Ectodermal cell (in vitro differentiated cells): ENCODE measurements at regions not wholly inside any gene's neighbourhood (a gene's known extent, or its start where the extent isn't known, plus 50 kb on each side); places are given as distances from the start of the nearest gene placed in this dataset.
"Not testable (repeated sequence)": the region's sequence is repeated elsewhere in the genome, so short reads cannot be mapped to it uniquely, and the experiment has no call there.

ENCODE experiments used
- H3K27ac ChIP-seq: 2 replicates; pipeline ENCODE4 v1.7.0; 2013; ENCODE audit warnings: mild to moderate bottlenecking, low read depth, low read length; ENCODE audit not compliant: insufficient read depth, poor library complexity, severe bottlenecking
- H3K27me3 ChIP-seq: 2 replicates; pipeline ENCODE4 v1.7.0; 2013; ENCODE audit warnings: mild to moderate bottlenecking, low read length; ENCODE audit not compliant: insufficient read depth, control insufficient read depth, poor library complexity, severe bottlenecking
- H3K36me3 ChIP-seq: one replicate; pipeline ENCODE4 v1.7.0; 2013; ENCODE audit warnings: low read length; ENCODE audit not compliant: control insufficient read depth, insufficient read depth
- H3K4me1 ChIP-seq: one replicate; pipeline ENCODE4 v1.7.0; 2013; ENCODE audit warnings: low read length; ENCODE audit not compliant: control insufficient read depth, insufficient read depth
- H3K4me3 ChIP-seq: 2 replicates; pipeline ENCODE4 v1.7.0; 2013; ENCODE audit warnings: low read depth, low read length, control low read depth; ENCODE audit not compliant: insufficient read depth
- H3K9me3 ChIP-seq: 2 replicates; pipeline ENCODE4 v1.7.0; 2013; ENCODE audit warnings: mild to moderate bottlenecking, low read length, moderate library complexity; ENCODE audit not compliant: control insufficient read depth
- WGBS, 2 experiments: methylation state at CpG; one replicate each; pipeline ENCODE4 v1.1.7; 2013; ENCODE audit warnings: missing lambda C conversion rate in 2 of 2; 5-methylcytosine and 5-hydroxymethylcytosine counted together

- Histone ChIP-seq H3K9me3 (no peaks in the 10 kb centered on the region), H3K27ac (no peak overlapping the region), H3K36me3 (no peaks in the 10 kb centered on the region), H3K4me1 (peaks cover 2% of the 10 kb centered on the region), H3K4me3 (no peak overlapping the region), H3K27me3 (no peaks in the 10 kb centered on the region)
- WGBS, 2 experiments, result 92 to 96% methylated on average over 9 of the region's 9 CpGs
These were observed 146.8 kb upstream of the EGLN3 start for GRCh38 chr14:34097644-34098043.

- Histone ChIP-seq H3K36me3 (no peaks in the 10 kb centered on the region), H3K9me3 (no peaks in the 10 kb centered on the region), H3K4me3 (no peak overlapping the region)
These were observed 143.5 kb upstream of the EGLN3 start for GRCh38 chr14:34094384-34094783.

GRCh38 chr14:34093883-34094282, 143.0 kb upstream of the EGLN3 start:
- Histone ChIP-seq H3K27ac (no peak overlapping the region), H3K27me3 (no peaks in the 10 kb centered on the region), H3K4me3 (no peak overlapping the region), H3K9me3 (no peaks in the 10 kb centered on the region), H3K4me1 (no peaks in the 10 kb centered on the region), H3K36me3 (no peaks in the 10 kb centered on the region)
- WGBS, 2 experiments, result 88% methylated on average over 3 of the region's 3 CpGs

More at GRCh38 chr14:34094384-34094783, 143.5 kb upstream of the EGLN3 start:
- Histone ChIP-seq H3K27me3 (no peaks in the 10 kb centered on the region), H3K27ac (no peak overlapping the region), H3K4me1 (no peaks in the 10 kb centered on the region)

- Histone ChIP-seq H3K4me1 (no peaks in the 10 kb centered on the region), H3K9me3 (no peaks in the 10 kb centered on the region), H3K4me3 (no peak overlapping the region), H3K36me3 (no peaks in the 10 kb centered on the region), H3K27me3 (no peaks in the 10 kb centered on the region), H3K27ac (no peak overlapping the region)
These were observed 139.6 kb upstream of the EGLN3 start for GRCh38 chr14:34090451-34090850.

- WGBS, 2 experiments, result 87 to 89% methylated on average over 2 of the region's 2 CpGs
- H3K9me3 ChIP-seq, result no peaks in the 10 kb centered on the region
- no peaks in the 10 kb centered on the region for H3K27me3 ChIP-seq
- H3K27ac ChIP-seq, result no peak overlapping the region
- H3K4me3 ChIP-seq, result no peak overlapping the region
- no peaks in the 10 kb centered on the region for H3K36me3 ChIP-seq
- H3K4me1 ChIP-seq, result no peaks in the 10 kb centered on the region
These were observed 138.0 kb upstream of the EGLN3 start for GRCh38 chr14:34088914-34089313.

GRCh38 chr14:34087571-34087970, 136.7 kb upstream of the EGLN3 start:
- Histone ChIP-seq H3K36me3 (no peaks in the 10 kb centered on the region), H3K27ac (no peak overlapping the region), H3K9me3 (no peaks in the 10 kb centered on the region), H3K27me3 (no peaks in the 10 kb centered on the region), H3K4me3 (no peak overlapping the region), H3K4me1 (no peaks in the 10 kb centered on the region)
- 93 to 98% methylated on average over 3 of the region's 3 CpGs for WGBS, 2 experiments

GRCh38 chr14:34086223-34086757, 135.4 kb upstream of the EGLN3 start:
- Histone ChIP-seq H3K9me3 (no peaks in the 10 kb centered on the region), H3K4me1 (no peaks in the 10 kb centered on the region), H3K36me3 (no peaks in the 10 kb centered on the region), H3K4me3 (no peak overlapping the region), H3K27ac (no peak overlapping the region), H3K27me3 (no peaks in the 10 kb centered on the region)
- 90 to 100% methylated on average over 1 to 2 of the region's 2 CpGs for WGBS, 2 experiments

- Histone ChIP-seq H3K36me3 (no peaks in the 10 kb centered on the region), H3K27ac (no peak overlapping the region), H3K4me3 (no peak overlapping the region), H3K27me3 (no peaks in the 10 kb centered on the region), H3K4me1 (no peaks in the 10 kb centered on the region), H3K9me3 (no peaks in the 10 kb centered on the region)
- 92 to 95% methylated on average over 1 of the region's 1 CpG for WGBS, 2 experiments
These were observed 134.8 kb upstream of the EGLN3 start for GRCh38 chr14:34085695-34086094.

- Histone ChIP-seq H3K9me3 (no peaks in the 10 kb centered on the region), H3K27me3 (no peaks in the 10 kb centered on the region), H3K4me3 (no peak overlapping the region), H3K27ac (no peak overlapping the region), H3K4me1 (no peaks in the 10 kb centered on the region), H3K36me3 (no peaks in the 10 kb centered on the region)
- WGBS, 2 experiments, result 83% methylated on average over 6 of the region's 6 CpGs
These were observed 130.8 kb upstream of the EGLN3 start for GRCh38 chr14:34081576-34082136.

GRCh38 chr14:34081101-34081575, 130.3 kb upstream of the EGLN3 start:
- H3K27ac ChIP-seq, result no peak overlapping the region
- no peaks in the 10 kb centered on the region for H3K9me3 ChIP-seq
- WGBS, 2 experiments, result 79 to 83% methylated on average over 7 of the region's 7 CpGs
- H3K27me3 ChIP-seq, result no peaks in the 10 kb centered on the region
- H3K4me1 ChIP-seq, result no peaks in the 10 kb centered on the region
- no peak overlapping the region for H3K4me3 ChIP-seq
- no peaks in the 10 kb centered on the region for H3K36me3 ChIP-seq

GRCh38 chr14:34079643-34080042, 128.8 kb upstream of the EGLN3 start:
- not testable (repeated sequence) for H3K9me3 ChIP-seq, H3K36me3 ChIP-seq, H3K4me3 ChIP-seq, H3K27ac ChIP-seq, H3K27me3 ChIP-seq, H3K4me1 ChIP-seq
- WGBS, 2 experiments, result 91 to 100% methylated on average over 1 to 2 of the region's 4 CpGs
